ENCODE measurements at regions not wholly inside any gene's neighbourhood (a gene's known extent, or its start where the extent isn't known, plus 50 kb on each side); places are given as distances from the start of the nearest gene placed in this dataset.

- no peaks in the 10 kb centered on the region for H3K9me3 Mint-ChIP-seq
- peaks cover 55% of the 10 kb centered on the region for H3K27me3 Mint-ChIP-seq
- H3K36me3 Mint-ChIP-seq, result no peaks in the 10 kb centered on the region
- DNase-seq (ENCODE audit: extremely low spot score, unreplicated experiment), result peak; percentile 78
- H3K4me1 Mint-ChIP-seq (ENCODE audit: unreplicated experiment), result peaks cover 22% of the 10 kb centered on the region
- peak overlapping the region; percentile 81 for H3K4me3 Mint-ChIP-seq
- no peak for TF ChIP-seq CTCF (conservative IDR thresholded peaks at IDR 0.05)
- H3K27ac Mint-ChIP-seq, result no peak overlapping the region
Observed at GRCh38 chr5:114055318-114056184, 306.3 kb upstream of the KCNN2 start.

- peaks cover 55% of the 10 kb centered on the region for H3K27me3 Mint-ChIP-seq
- H3K9me3 Mint-ChIP-seq, result no peaks in the 10 kb centered on the region
- H3K36me3 Mint-ChIP-seq, result no peaks in the 10 kb centered on the region
- no peak for TF ChIP-seq CTCF (conservative IDR thresholded peaks at IDR 0.05)
- peaks cover 22% of the 10 kb centered on the region for H3K4me1 Mint-ChIP-seq (ENCODE audit: unreplicated experiment)
- no peak for DNase-seq (ENCODE audit: extremely low spot score, unreplicated experiment)
- H3K27ac Mint-ChIP-seq, result no peak overlapping the region
- peak overlapping the region; percentile 81 for H3K4me3 Mint-ChIP-seq
Observed at GRCh38 chr5:114056185-114056538, 305.7 kb upstream of the KCNN2 start.

- no peak overlapping the region for H3K27ac Mint-ChIP-seq
- no peak overlapping the region for H3K4me3 Mint-ChIP-seq
- TF ChIP-seq CTCF (conservative IDR thresholded peaks at IDR 0.05), result no peak
- H3K36me3 Mint-ChIP-seq, result no peaks in the 10 kb centered on the region
- H3K4me1 Mint-ChIP-seq (ENCODE audit: unreplicated experiment), result no peaks in the 10 kb centered on the region
- no peaks in the 10 kb centered on the region for H3K9me3 Mint-ChIP-seq
- H3K27me3 Mint-ChIP-seq, result peaks cover 33% of the 10 kb centered on the region
- no peak for DNase-seq (ENCODE audit: extremely low spot score, unreplicated experiment)
Observed at GRCh38 chr5:114060866-114061265, 301.0 kb upstream of the KCNN2 start.

- peak; percentile 46 for TF ChIP-seq CTCF (conservative IDR thresholded peaks at IDR 0.05)
Observed at GRCh38 chr5:114062932-114063867, 298.7 kb upstream of the KCNN2 start.

GRCh38 chr5:114065912-114066311, 296.0 kb upstream of the KCNN2 start:
- H3K9me3 Mint-ChIP-seq, result no peaks in the 10 kb centered on the region
- no peak overlapping the region for H3K4me3 Mint-ChIP-seq
- no peaks in the 10 kb centered on the region for H3K27me3 Mint-ChIP-seq
- no peaks in the 10 kb centered on the region for H3K36me3 Mint-ChIP-seq
- no peaks in the 10 kb centered on the region for H3K4me1 Mint-ChIP-seq (ENCODE audit: unreplicated experiment)
- DNase-seq (ENCODE audit: extremely low spot score, unreplicated experiment), result no peak
- H3K27ac Mint-ChIP-seq, result no peak overlapping the region
- no peak for TF ChIP-seq CTCF (conservative IDR thresholded peaks at IDR 0.05)

More at GRCh38 chr5:114062932-114063867, 298.7 kb upstream of the KCNN2 start:
- Mint-ChIP-seq H3K9me3 (no peaks in the 10 kb centered on the region), H3K27me3 (peaks cover 14% of the 10 kb centered on the region), H3K27ac (no peak overlapping the region), H3K36me3 (no peaks in the 10 kb centered on the region), H3K4me3 (no peak overlapping the region), H3K4me1 (ENCODE audit: unreplicated experiment) (no peaks in the 10 kb centered on the region)
- DNase-seq (ENCODE audit: extremely low spot score, unreplicated experiment), result no peak
